Endothelial cell of umbilical vein (primary cell): ENCODE measurements at regions not wholly inside any gene's neighbourhood (a gene's known extent, or its start where the extent isn't known, plus 50 kb on each side); places are given as distances from the start of the nearest gene placed in this dataset.

ENCODE experiments used
- BruUV-seq: library from RNA; stranded (reverse); fragments of 400-500 nt; replicated peaks from 2 replicates; lab custom pipeline; 2021; lab: Mats Ljungman, UMichigan
- CTCF ChIA-PET: fragments of 300-600, 350-600 bp; sonication (Branson Sonifier 250); formaldehyde crosslinking; loops from one replicate; lab custom pipeline; 2021; ENCODE audit warnings: antibody characterized with exemption, inconsistent platforms; lab: Charles Lee
- POLR2A ChIA-PET: fragments of 300-600, 350-600 bp; sonication (Branson Sonifier 250); formaldehyde crosslinking; loops from one replicate; lab custom pipeline; 2021; ENCODE audit warnings: antibody characterized with exemption, inconsistent platforms; lab: Charles Lee
- DNase-seq: peaks from one replicate; pipeline ENCODE4 v3.0.0-alpha.2; 2011; ENCODE audit warnings: low read depth, low spot score
- FAIRE-seq: peaks from 2 replicates; lab custom pipeline; 2011; peaks lifted over from hg19 to GRCh38; lab: Jason Lieb, UNC
- H2AFZ ChIP-seq: 2 replicates; pipeline ENCODE4 v1.6.0; 2012; ENCODE audit warnings: low read depth, low read length, control low read depth, inconsistent platforms
- H3K27ac ChIP-seq: 2 replicates; pipeline ENCODE4 v1.5.1; 2011; ENCODE audit warnings: low read depth, mild to moderate bottlenecking, control low read depth, low read length, moderate library complexity; ENCODE audit not compliant: insufficient read depth
- H3K27me3 ChIP-seq, 2 experiments: 2 replicates each; pipeline versions ENCODE4 v1.6.0 to v1.6.1; 2011; ENCODE audit warnings: low read length in 2 of 2, mixed read lengths in 1 of 2; ENCODE audit not compliant: control insufficient read depth in 2 of 2, insufficient read depth in 2 of 2
- H3K36me3 ChIP-seq, 2 experiments: 2 replicates in 1 of 2; 3 replicates in 1 of 2; pipeline ENCODE4 v1.5.1; 2011; ENCODE audit warnings: low read length in 2 of 2, mild to moderate bottlenecking in 1 of 2, moderate library complexity in 1 of 2; ENCODE audit not compliant: control insufficient read depth in 2 of 2, insufficient read depth in 2 of 2; ENCODE audit errors: extremely low read depth in 1 of 2
- H3K4me1 ChIP-seq: 3 replicates; pipeline ENCODE4 v1.5.1; 2011; ENCODE audit warnings: mild to moderate bottlenecking, low read length; ENCODE audit not compliant: control insufficient read depth, insufficient read depth; ENCODE audit errors: extremely low read depth
- H3K4me2 ChIP-seq: 2 replicates; pipeline ENCODE4 v1.6.1; 2011; ENCODE audit warnings: low read length, control low read depth, mixed read lengths; ENCODE audit not compliant: insufficient read depth
- H3K4me3 ChIP-seq, 3 experiments: fragments of 200-600 bp in 1 of 3; sonication (generic), shearing (Covaris generic) in 1 of 3; replicated peaks in 1 of 3; 2 replicates each; pipeline ENCODE4 v1.5.1; 2011 to 2016; ENCODE audit warnings: control low read depth in 3 of 3, low read length in 3 of 3, mild to moderate bottlenecking in 2 of 3, inconsistent platforms in 1 of 3, low read depth in 1 of 3, moderate library complexity in 1 of 3; ENCODE audit not compliant: insufficient read depth in 1 of 3
- H3K79me2 ChIP-seq: 2 replicates; pipeline ENCODE4 v1.6.0; 2012; ENCODE audit warnings: low read length, inconsistent platforms; ENCODE audit not compliant: control insufficient read depth, insufficient read depth
- H3K9ac ChIP-seq: replicated peaks from 2 replicates; pipeline ENCODE3; 2011; ENCODE audit warnings: low read length, control low read depth; ENCODE audit not compliant: insufficient read depth; ENCODE audit errors: extremely low read depth
- H3K9me1 ChIP-seq: replicated peaks from 3 replicates; pipeline ENCODE4 v1.6.0; 2011; ENCODE audit warnings: mild to moderate bottlenecking, low read length; ENCODE audit not compliant: control insufficient read depth, insufficient read depth; ENCODE audit errors: extremely low read depth
- H3K9me3 ChIP-seq: replicated peaks from 2 replicates; pipeline ENCODE4 v1.5.1; 2012; ENCODE audit warnings: low read length, inconsistent platforms; ENCODE audit not compliant: control insufficient read depth, insufficient read depth
- H4K20me1 ChIP-seq: replicated peaks from 2 replicates; pipeline ENCODE3; 2011; ENCODE audit warnings: mild to moderate bottlenecking, low read length; ENCODE audit not compliant: control insufficient read depth, insufficient read depth; ENCODE audit errors: extremely low read depth
- EZH2 ChIP-seq: IDR thresholded peaks from 2 replicates; pipeline ENCODE4 v1.6.1; 2012; ENCODE audit warnings: borderline replicate concordance, low read depth, mild to moderate bottlenecking, moderate library complexity, low read length, inconsistent platforms; ENCODE audit not compliant: severe bottlenecking
- FOS ChIP-seq: IDR thresholded peaks from 2 replicates; pipeline ENCODE4 v1.6.1; 2011; ENCODE audit warnings: mild to moderate bottlenecking, low read length, moderate library complexity, borderline replicate concordance; ENCODE audit not compliant: insufficient read depth
- GATA2 ChIP-seq: IDR thresholded peaks from 2 replicates; pipeline ENCODE4 v1.7.0; 2011; ENCODE audit warnings: low read depth, mild to moderate bottlenecking, moderate library complexity, mixed read lengths, low read length; ENCODE audit not compliant: insufficient read length, insufficient read depth
- JUN ChIP-seq: IDR thresholded peaks from 2 replicates; pipeline ENCODE4 v1.6.1; 2011; ENCODE audit warnings: borderline replicate concordance, low read depth; ENCODE audit not compliant: insufficient read length, insufficient read depth
- MYC ChIP-seq: IDR thresholded peaks from one replicate; pipeline ENCODE4 v1.6.1; 2011; ENCODE audit warnings: mild to moderate bottlenecking, low read depth, low read length
- POLR2A ChIP-seq: IDR thresholded peaks from 2 replicates; pipeline ENCODE4 v1.6.1; 2012; ENCODE audit warnings: low read depth, mild to moderate bottlenecking, control low read depth, low read length
- POLR2AphosphoS5 ChIP-seq: IDR thresholded peaks from 2 replicates; pipeline ENCODE4 v1.6.1; 2012; ENCODE audit warnings: low read depth, mild to moderate bottlenecking, control low read depth, low read length, moderate library complexity; ENCODE audit not compliant: insufficient read depth
- dilution Hi-C: fragments of 300-500 bp; cut with MboI; formaldehyde crosslinking; loops from one replicate; pipeline ENCODE4 v1.15.0; 2019; ENCODE audit warnings: low sequenced_read_pairs; ENCODE audit not compliant: extremely low pct_ligation_motif_present
- intact Hi-C: fragments of 100-400 bp; cut with micrococcal nuclease; formaldehyde crosslinking; loops from one replicate; pipeline ENCODE4 v1.10.0; 2022
- TF ChIP-seq, protein P1 (sequence below), 2 donors: IDR thresholded peaks; 1 replicate in 1 of 2; 2 replicates in 1 of 2; pipeline ENCODE4 v1.5.1; 2011; ENCODE audit warnings: low read length in 2 of 2, mild to moderate bottlenecking in 2 of 2, moderate library complexity in 2 of 2, control low read depth in 1 of 2, inconsistent platforms in 1 of 2, low read depth in 1 of 2; ENCODE audit not compliant: insufficient read depth in 1 of 2; ENCODE audit errors: extremely low read depth in 1 of 2
- TF ChIP-seq, protein P2 (sequence below): IDR thresholded peaks from 2 replicates; pipeline ENCODE4 v1.6.1; 2011; ENCODE audit not compliant: insufficient read depth, insufficient read length

DNA sequence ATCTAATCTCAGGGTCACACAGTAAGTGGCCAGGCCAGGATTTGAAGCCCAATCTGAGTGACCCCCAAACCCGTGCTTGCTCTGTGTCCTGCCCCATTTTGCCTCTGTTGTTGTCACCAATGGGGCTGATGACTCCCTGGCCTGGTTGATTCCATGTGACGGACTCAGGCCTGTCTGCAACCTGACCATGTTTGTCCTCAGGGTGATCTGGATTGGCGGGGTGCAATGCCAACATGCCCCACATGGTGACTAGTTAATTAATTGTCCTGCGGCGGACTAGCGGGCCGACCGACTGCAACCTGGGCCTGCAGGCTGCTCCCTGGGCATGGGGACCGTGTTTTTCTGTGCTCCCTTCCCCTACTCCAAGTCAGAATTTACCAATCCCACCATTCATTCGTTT is 256.3 kb downstream of the MATN1 start:
- dilution Hi-C loops = no loop called here
- Histone ChIP-seq H3K36me3 (no peaks in the 10 kb centered on the region), H3K27ac (no peak overlapping the region), H3K4me2 (no peak overlapping the region), H3K9ac (no peak overlapping the region), H3K9me1 (no peaks in the 10 kb centered on the region), H3K79me2 (no peaks in the 10 kb centered on the region), H3K4me3 (no peak overlapping the region), H3K27me3 (no peaks in the 10 kb centered on the region), H4K20me1 (no peaks in the 10 kb centered on the region), H3K9me3 (no peaks in the 10 kb centered on the region), H3K4me1 (no peaks in the 10 kb centered on the region), H2AFZ (no peak overlapping the region)
- FAIRE-seq (no peak), DNase-seq (no peak)
- CTCF ChIA-PET = no interaction called here
- no TSS peak for BruUV-seq
- intact Hi-C loops = no loop called here
- TF ChIP-seq GATA2 (no peak), JUN (no peak), MYC (no peak), POLR2A (no peak), POLR2AphosphoS5 (no peak), EZH2 (no peak), FOS (no peak)
- TF ChIP-seq, protein P1, sequence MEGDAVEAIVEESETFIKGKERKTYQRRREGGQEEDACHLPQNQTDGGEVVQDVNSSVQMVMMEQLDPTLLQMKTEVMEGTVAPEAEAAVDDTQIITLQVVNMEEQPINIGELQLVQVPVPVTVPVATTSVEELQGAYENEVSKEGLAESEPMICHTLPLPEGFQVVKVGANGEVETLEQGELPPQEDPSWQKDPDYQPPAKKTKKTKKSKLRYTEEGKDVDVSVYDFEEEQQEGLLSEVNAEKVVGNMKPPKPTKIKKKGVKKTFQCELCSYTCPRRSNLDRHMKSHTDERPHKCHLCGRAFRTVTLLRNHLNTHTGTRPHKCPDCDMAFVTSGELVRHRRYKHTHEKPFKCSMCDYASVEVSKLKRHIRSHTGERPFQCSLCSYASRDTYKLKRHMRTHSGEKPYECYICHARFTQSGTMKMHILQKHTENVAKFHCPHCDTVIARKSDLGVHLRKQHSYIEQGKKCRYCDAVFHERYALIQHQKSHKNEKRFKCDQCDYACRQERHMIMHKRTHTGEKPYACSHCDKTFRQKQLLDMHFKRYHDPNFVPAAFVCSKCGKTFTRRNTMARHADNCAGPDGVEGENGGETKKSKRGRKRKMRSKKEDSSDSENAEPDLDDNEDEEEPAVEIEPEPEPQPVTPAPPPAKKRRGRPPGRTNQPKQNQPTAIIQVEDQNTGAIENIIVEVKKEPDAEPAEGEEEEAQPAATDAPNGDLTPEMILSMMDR (IDR thresholded peaks at IDR 0.05; ENCODE audit: extremely low read depth in 1 of 2, insufficient read depth in 1 of 2, low read depth in 1 of 2, low read length in 2 of 2) = no peak
- TF ChIP-seq, protein P2, sequence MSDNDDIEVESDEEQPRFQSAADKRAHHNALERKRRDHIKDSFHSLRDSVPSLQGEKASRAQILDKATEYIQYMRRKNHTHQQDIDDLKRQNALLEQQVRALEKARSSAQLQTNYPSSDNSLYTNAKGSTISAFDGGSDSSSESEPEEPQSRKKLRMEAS = no peak
- POLR2A ChIA-PET = no interaction called here
